GM19455 (cell line): ENCODE measurements at regions not wholly inside any gene's neighbourhood (a gene's known extent, or its start where the extent isn't known, plus 50 kb on each side); places are given as distances from the start of the nearest gene placed in this dataset.

Experiments
- ATAC-seq: cut with Tn5 transposase; IDR thresholded peaks from one replicate; pipeline ENCODE4 v1.9.1; 2021; ENCODE audit not compliant: unreplicated experiment

DNA sequence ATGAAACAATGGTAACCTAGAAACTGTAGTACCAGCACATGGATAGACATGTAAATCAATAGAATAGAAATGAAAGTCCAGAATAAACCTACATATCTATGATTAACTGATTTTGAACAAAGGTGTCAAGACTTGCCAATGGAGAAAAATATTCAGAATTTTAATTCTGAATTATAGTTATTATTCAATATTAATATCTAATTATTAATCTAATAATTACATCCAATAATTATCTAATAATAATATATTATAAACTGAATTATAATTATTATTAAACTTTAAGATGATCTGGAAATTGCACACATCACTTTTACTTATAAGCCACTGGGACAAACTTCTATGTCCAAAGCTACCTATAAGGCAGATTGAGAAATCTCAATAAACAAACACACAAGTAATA is 1365.2 kb upstream of the ADGRL3 start:
- ATAC-seq = no peak

DNA sequence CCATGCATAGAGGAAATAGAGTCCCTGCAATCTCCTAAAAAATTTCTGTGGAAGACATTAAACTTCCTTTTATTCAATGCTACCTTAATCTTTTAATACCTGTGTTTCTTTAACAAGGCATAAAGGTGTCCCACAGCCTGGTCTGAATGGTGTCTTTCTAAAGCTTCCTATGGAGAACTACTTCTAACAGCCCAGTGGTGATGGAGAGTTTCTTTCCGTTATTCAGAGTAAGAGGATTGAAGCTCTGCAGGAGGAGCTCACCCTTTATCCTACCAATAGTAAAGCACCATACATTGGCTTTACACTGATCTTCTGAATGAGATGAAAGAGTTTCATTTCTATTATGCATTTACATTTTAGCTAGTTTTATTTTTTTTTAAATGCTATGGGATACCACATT is 1362.4 kb upstream of the ADGRL3 start:
- ATAC-seq = no peak

DNA sequence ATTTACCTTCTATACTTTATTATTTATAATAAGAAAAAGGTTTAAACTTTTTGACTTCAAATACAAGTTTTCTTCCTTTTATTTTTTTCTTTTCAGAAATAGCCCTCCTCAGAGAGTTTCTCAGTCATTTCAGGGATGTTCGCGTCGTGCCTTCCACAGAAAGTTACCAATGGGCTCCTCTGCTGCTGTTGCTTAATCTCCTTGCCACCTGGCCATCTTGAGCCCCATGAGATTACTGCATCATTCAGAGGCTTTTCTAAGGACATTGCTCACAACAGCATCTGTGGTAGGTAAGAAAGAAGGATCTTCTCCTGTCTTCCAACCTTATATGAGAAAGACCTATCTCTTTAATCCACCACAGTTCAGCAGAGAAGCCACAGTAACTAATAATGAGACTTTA is 1361.9 kb upstream of the ADGRL3 start:
- no peak for ATAC-seq

DNA sequence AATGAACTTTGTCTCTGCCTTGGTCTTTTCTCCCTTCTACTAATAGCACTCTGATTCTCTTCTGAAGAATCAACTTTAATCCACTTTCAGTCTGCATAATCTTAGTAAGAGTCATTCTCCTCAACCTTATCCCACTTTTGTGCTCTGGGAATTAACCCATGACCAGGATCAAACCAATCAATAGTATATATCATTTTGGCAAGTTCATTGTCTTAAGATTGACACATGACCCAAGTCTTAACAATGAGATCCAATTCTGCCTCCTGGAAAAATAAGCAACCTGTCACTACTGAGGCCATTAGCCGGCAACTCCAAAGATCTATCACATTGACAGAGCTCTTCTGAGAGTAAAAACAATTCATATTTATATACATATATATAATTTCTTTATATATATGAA is 1358.4 kb upstream of the ADGRL3 start:
- no peak for ATAC-seq

DNA sequence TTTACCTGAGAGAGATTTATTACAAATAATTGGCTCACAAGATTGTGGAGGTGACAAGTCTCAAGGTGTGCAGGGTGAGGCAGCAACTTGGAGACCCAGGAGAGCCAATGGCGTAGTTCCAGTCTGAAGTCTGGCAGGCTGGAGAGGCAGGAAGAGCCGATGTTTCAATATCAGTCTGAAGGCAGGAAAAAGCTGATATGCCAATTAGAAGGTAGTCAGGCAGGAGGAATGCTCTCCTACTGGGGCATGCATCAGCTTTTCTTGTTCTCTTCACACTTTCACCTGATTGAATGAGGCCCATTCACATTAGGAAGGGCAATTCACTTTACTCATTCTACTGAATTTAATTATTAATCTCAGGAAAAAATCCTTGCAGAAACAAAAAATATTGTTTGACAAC is 1351.7 kb upstream of the ADGRL3 start:
- ATAC-seq = no peak

DNA sequence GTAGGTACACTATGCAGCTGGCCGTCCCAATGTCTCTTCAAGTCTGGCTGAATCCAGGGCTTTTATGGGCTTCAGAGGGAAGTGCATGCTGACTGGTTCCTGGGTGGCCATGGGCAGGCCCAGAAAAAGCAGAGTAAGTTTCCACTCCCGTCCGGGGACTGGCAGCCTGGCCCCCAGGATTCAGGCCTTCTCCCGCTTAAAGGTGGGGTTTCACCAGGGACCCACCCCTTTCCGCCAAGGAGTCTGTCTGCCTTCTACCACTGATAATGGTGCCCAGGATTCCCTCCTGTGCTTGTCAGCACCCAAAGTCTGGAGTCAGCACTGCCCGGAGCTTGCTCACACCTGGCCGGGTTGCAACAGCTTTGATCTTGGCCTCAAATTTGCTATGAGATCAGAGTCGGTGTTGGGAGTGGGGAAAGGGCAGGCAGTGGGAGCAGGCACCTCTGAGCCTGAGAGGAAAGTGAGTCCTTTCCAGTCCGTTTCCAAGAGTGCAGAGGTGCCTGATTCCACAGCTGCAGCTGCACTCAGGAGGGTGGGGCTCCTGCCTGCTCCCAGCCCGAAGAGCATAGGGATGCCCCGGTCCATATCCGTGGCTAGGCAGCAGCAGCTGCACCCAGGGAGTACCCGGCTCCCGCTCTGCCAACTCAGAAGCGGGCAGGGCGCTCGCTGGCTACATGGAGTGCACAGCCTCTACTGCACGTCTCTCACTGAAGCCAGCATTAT is 1344.3 kb upstream of the ADGRL3 start:
- no peak for ATAC-seq

DNA sequence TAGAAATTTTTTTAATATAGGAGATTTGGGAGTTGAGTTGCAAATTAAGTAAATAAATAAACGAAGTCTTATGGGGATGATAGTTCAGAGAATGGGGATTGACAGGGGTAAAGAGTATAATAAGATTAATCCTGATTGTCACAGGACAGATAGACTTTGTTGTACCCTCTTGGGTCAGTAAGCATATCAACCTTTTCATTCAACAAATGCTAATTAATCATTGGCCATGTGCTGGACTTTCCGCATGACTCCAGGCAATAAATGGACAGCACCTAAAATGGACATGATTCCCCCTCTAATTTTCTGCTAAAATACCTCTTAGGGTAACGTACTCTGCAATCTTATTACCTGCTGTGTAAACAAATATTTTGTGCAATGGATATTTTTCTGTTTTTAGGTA is 1331.1 kb upstream of the ADGRL3 start:
- no peak for ATAC-seq

DNA sequence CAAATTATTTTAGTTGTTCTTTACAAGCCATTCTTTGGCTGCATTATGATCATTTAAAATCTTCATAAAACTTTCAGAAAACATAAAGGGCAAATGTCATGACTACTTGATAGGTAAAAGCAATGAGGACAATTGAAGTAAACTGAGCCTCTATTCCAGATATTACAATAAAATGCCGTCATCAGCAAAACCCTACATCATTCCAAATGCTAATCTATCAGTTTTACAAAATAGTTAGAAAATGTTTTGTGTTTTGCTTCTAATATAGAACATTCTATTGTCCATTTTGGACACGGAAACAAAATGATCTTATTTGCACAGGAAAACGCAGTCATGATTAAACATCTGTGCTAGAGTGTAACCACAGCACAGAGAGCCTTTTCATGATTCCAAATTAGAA is 1330.6 kb upstream of the ADGRL3 start:
- no peak for ATAC-seq

DNA sequence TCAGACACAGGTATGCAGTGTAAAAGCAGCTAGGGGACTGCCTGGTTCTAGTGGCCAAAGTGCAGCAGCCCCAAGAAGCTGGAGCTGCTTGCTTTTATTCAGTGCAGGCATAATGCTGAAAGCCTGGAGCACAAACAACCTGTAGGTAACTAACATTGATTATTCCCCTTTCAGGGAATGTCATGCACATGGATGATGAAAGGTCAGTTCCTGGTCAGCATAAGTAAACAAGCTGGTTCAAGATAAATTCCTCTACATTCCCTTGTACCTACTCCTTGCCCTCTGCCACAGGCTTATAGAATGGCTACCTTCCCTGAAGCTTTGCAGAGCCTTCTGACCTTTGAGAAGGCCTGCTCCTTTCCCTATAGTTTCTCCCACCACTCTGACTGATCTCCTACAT is 1318.5 kb upstream of the ADGRL3 start:
- ATAC-seq = no peak

DNA sequence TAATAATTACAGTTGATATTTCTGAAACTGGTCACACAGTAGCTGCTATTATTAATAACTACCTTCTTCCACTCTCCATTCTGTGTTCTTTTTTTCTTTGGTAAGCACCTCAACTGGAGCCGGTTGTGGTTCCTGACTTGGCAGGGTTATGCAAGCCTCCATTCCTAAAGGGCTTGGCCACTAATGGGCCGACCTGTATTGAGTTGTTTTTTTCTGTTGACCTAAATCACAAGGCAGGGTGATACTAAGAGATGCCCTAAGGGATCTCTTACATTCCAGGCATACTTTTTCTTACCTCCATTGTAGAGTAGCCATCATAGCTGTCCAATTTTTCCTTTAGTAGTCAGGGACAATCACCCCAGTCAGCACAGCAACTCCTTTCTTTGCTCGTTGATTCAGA is 1295.8 kb upstream of the ADGRL3 start:
- ATAC-seq = no peak

DNA sequence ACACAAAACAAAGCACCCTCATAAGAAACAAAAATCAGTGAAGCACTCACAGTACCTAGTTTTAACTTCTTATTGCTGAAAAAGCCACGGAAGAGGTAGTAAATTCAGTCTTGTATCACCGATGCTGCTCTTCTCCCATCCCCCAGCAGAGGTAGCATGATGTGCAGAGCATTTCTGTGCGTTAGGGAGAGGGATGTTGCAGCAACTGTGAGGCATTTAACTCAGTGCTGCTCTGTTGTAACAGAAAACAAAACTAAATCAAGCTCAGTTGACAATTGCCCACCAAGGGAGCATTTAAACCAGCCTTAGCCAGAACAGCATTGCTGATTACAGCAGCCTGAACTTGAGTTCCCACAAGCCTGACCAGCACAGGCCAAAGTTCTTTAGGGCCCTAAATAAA is 1279.7 kb upstream of the ADGRL3 start:
- no peak for ATAC-seq

DNA sequence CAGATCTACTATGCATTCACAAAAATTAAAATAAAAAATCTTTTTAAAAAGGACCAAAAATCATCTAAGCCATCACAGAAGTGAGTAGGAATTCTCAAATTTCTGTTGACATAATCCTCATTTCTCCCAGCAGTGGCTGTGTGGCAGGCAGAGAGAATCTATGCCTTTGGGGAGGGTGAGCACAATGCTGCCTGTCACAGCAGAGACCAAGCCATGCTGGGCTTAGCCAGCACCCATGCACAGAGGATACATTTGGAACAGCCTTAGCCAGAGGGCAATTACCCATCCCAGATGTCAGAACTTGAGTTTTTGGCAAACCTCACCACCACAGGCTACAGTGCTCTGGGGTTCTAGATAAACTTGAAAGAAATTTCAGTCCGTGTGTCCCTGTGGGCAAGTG is 1274.8 kb upstream of the ADGRL3 start:
- ATAC-seq = no peak

DNA sequence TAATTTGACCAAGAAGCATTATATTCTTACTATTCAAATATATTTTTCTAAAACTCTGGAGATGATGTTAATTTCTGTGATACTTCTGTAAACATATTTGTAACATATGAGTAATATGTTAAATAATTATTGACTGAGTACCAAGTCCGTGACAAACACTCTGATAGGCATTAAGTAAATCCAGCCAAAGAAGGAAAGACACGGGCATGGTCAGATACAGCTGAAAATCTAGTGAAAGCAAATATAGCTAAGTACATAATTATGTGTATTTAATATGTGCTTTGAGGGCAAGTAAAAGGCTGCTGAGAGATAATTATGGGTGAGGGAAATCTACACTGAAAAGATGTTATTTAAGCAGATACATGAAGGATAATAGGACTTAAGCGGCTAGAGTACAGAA is 1263.6 kb upstream of the ADGRL3 start:
- ATAC-seq = no peak

DNA sequence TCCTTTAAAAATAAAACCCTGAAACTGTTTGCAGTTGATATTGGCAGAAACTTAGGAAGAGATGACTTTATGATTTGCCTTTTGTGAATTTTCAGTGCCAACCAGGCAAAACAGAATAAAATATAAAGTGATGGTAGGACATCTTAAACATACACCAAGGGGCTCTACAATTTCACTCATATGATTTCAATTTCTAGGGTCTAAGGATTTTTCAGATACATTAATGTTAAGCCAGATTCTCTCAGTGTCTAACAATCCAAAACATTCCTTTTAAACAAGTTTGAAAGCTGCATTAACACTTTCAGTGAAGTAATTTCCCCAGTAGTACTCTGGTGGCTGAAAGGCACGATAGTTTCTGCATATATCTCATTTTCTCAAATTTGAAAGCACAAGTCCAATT is 1262.0 kb upstream of the ADGRL3 start:
- ATAC-seq = no peak

DNA sequence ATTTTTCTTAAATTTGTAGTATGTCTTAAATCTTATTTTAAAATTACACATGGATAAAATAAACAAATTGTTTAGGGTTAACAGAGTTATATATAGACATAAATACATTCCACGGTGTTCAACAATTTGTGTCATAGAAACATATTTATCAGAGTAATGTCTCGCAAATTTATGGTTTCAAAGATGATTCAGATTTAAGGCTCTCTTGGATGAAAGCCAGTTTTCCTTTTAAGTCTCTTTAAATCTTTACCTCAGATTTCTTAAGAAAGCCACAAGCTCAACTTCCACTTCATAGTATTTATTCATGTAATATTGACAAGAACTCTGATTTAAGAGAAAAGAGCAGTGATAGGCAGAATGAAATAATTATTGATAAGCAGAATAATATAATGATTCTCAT is 1254.8 kb upstream of the ADGRL3 start:
- ATAC-seq = no peak

DNA sequence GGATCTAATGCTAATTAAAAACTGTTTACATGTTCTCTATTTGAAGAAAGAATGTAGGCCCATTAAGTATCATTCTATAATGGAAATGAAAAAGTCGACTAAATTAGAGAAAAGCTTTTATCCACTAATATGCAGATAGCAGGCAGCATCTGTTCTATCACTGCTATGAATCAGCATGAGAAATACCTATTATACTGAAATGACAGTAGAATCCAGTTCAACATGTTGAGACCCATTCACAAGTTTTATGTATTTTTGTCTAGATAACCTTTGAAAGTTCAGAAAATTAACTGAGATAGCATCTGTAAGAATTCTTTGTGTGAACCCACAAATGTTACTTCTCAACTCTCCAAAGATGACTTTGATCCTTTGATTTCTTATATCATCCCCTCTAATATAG is 1254.4 kb upstream of the ADGRL3 start:
- no peak for ATAC-seq

DNA sequence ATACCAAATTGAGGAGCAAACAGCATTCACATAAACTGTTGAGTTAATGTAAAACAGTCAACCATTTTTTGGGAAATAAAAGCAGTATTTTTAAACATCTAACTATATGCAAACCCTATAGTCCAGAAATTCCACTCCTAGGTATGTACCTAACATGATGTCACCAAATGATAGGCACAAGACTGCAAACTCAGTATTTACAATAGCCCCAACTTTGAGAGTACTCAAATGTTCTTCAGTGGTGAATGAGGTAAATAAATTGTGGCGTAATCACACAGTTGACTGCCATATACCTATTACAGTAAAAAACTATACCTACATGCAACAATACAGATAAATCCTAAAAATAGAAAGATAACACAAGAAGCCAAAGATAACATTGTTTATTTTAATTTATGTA is 1243.8 kb upstream of the ADGRL3 start:
- ATAC-seq = no peak

DNA sequence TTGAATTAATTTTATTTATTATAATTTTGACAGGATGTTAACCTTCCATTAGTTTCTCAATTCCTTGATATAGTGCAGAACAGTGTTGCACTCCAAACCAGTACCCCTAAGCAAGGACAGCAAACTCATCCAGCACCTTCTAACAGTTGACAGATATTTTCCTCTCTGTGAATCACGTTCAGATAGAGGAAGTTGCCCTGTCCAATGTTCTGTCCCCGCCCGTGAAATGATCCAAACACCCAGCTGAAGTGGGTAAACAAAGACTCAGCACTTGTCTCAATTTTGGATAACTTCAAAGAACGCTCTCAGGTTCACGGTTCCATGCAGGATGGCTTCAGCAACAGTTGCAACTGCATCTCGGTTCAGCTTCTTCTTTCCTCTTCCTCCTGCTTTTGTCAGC is 1240.0 kb upstream of the ADGRL3 start:
- ATAC-seq = no peak

DNA sequence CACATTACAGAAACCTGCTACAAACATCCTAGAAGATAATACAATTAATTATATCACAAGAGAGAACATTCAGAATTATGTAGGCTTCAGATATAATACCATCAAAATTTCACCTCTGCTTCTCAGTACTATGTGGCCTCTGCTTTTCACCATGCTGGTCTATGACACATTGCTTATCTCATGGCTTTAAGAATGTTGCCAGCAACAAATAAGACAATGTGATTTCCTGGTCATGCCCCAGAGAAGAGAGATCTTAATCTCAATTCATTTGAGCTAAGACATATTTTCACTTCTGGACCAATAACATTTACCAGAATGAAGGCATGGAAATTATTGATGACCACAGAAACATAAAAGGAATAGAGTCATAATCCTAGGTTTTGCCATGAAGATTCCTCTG is 1233.4 kb upstream of the ADGRL3 start:
- no peak for ATAC-seq

DNA sequence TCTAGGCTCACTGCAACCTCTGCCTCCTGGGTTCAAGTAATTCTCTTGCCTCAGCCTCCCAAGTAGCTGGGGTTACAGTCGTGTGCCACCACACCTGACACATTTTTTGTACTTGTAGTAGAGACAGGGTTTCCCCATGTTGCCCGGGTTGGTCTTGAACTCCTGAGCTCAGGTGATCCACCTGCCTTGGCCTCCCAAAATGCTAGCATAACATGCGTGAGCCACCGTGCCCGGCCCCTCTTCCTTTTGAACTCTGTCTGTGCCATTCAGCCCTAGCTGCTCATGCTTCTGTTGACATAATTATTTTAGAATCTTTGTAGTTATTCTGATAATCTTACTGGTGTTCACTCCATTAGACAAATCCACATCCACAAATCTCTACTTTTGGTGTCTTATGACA is 1231.3 kb upstream of the ADGRL3 start:
- ATAC-seq = no peak

DNA sequence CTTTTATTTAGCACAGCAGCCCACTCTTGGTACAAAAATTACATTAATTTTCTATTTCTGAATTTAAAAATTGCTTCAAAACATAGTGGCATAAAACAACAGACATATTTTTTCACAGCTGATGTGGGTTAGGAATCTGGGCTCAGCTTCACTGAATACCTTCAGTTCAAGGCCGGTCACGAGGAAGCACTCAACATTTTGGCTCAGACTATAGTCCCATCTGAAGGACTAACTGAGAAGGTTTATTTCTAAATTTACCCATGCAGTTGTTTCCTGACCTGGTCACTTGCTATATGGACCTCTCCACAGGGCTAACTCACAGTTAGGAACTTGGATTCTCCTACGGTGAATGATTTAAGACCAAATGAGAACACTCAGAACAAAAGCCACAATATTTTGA is 1230.2 kb upstream of the ADGRL3 start:
- no peak for ATAC-seq

DNA sequence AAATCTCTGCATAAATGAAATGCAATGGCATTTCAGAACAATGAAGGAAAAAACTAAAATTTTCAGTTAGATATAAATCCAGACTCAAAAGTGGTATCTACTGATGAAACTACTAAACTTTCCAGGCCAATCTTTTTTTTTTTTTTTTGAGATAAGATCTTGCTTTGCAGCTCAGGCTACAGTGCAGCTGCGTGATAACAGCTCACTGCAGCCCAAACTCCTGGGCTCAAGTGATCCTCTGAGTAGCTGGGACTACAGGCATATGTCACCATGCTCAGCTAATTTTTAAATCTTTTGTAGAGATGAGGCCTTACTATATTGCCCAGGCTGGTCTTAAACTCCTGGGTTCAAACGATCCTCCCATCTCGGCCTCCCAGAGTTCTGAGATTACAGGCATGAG is 1228.2 kb upstream of the ADGRL3 start:
- no peak for ATAC-seq

DNA sequence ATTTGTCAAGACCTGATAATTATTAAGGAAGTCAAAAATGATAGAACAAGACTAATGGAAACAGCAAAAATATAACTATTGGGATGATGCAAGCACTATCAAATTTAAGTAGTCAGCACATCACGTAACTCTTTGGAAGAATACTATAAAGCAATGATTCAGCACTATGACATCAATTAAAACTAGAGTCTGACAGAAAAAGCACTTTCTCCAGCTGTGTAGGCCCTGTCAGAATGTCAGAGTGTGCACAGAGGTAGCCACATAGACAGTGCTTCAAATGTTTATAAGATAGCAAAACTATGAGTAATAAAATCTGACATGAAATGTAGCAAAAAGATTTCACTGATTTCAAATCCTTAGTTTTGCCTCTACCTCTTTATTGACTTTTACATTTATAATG is 1226.6 kb upstream of the ADGRL3 start:
- ATAC-seq = no peak

DNA sequence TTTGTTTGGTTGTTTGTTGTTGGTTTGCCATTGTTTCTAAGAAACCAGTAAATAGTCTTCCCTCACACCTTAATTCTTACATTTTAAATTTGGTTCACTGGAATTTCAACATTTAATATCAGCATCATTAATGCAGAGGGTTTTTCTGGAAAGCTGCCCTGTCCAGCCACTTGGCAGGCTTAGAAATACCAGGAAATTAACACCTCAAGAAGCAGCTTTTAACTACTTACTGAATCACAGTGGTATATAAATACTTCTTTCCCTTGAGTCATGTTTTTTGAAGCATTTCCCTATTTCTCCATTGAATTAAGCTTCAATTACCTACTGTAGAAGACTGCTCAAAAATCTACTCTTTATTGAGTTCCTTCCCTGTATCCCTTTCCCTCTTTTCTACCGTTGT is 1221.1 kb upstream of the ADGRL3 start:
- no peak for ATAC-seq
